ENCODE measurements at regions not wholly inside any gene's neighbourhood (a gene's known extent, or its start where the extent isn't known, plus 50 kb on each side); places are given as distances from the start of the nearest gene placed in this dataset.

GRCh38 chr11:19510468-19510867 is 202.2 kb upstream of the NAV2 start:
- H3K9me3 ChIP-seq (ENCODE audit: control insufficient read depth, low read depth, low read length): no peaks in the 10 kb centered on the region
- WGBS (ENCODE audit: insufficient coverage, low lambda C conversion rate): no CpG with 5 or more reads among the region's 8 CpGs

DNA sequence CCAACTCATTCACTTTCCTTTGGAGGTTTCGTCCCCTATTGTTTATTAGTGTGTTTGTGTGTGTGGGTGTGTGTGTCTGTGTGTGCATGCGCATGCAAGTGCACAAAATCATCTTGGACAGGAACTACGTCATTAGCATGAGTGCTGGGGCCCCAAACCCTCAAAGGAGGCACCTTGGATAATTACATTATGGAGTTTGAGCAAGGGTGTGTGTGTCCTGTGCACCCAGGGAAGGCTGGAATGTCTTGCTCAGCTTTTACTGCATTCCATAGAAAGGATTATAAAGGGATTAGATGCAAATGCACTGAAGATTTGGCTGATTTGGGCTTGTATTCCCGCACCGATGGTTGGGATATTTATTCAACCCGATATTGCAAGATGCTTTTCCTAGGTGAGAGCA is 203.4 kb upstream of the NAV2 start:
- Histone ChIP-seq H3K27ac (ENCODE audit: low read length) (no peak overlapping the region), H3K27me3 (ENCODE audit: control insufficient read depth, insufficient read depth, low read length) (peaks cover 46% of the 10 kb centered on the region), H3K4me3 (ENCODE audit: low read length) (no peak overlapping the region), H3K4me1 (ENCODE audit: control insufficient read depth, insufficient read depth, low read length) (no peaks in the 10 kb centered on the region), H3K36me3 (ENCODE audit: control insufficient read depth, insufficient read depth, low read length) (no peaks in the 10 kb centered on the region), H3K9me3 (ENCODE audit: control insufficient read depth, low read depth, low read length) (no peaks in the 10 kb centered on the region)
- no CpG with 5 or more reads among the region's 6 CpGs for WGBS (ENCODE audit: insufficient coverage, low lambda C conversion rate)
- DNase-seq: no peak

More at GRCh38 chr11:19510468-19510867, 202.2 kb upstream of the NAV2 start:
- H3K27ac ChIP-seq (ENCODE audit: low read length): no peak overlapping the region
- H3K4me1 ChIP-seq (ENCODE audit: control insufficient read depth, insufficient read depth, low read length): no peaks in the 10 kb centered on the region
- no peak for DNase-seq
- H3K27me3 ChIP-seq (ENCODE audit: control insufficient read depth, insufficient read depth, low read length): peaks cover 52% of the 10 kb centered on the region
- no peak overlapping the region for H3K4me3 ChIP-seq (ENCODE audit: low read length)
- no peaks in the 10 kb centered on the region for H3K36me3 ChIP-seq (ENCODE audit: control insufficient read depth, insufficient read depth, low read length)

GRCh38 chr11:19508165-19508564 is 204.5 kb upstream of the NAV2 start:
- Histone ChIP-seq H3K4me1 (ENCODE audit: control insufficient read depth, insufficient read depth, low read length) (no peaks in the 10 kb centered on the region), H3K4me3 (ENCODE audit: low read length) (no peak overlapping the region), H3K36me3 (ENCODE audit: control insufficient read depth, insufficient read depth, low read length) (no peaks in the 10 kb centered on the region), H3K27me3 (ENCODE audit: control insufficient read depth, insufficient read depth, low read length) (peaks cover 41% of the 10 kb centered on the region), H3K27ac (ENCODE audit: low read length) (no peak overlapping the region), H3K9me3 (ENCODE audit: control insufficient read depth, low read depth, low read length) (no peaks in the 10 kb centered on the region)
- 83% methylated on average over 2 of the region's 2 CpGs for WGBS (ENCODE audit: insufficient coverage, low lambda C conversion rate)
- DNase-seq: no peak

DNA sequence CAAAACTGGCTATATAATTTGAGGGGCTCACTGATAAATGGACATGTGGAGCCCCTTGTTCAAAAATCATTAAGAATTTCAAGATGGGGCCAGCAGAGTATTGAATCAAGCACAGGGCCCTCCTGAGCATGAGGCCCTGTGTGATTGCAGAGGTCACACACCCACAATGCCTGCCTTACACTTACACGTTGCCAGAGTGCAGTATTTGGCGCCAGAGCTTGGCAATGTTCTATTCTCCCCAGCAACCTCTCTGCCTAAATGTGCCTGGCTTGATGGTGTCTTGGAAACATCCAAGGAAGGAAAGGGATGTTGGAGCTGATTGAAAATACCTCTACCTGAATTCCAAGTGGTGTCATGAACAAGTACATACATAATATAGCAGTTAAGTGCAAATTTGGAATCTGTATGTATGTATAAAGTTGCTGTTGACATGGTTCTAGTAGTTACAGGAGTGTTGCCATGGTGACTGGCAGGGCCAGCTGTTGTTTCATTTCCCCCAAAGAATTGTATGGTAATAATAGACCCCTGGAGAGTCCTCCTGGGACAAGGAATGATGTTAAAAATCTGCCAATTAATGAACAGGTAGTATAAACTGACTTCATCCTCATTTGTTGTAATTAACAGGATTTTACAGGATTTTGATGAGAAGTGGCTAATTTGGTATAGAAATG is 205.7 kb upstream of the NAV2 start:
- DNase-seq: no peak
- Histone ChIP-seq H3K36me3 (ENCODE audit: control insufficient read depth, insufficient read depth, low read length) (no peaks in the 10 kb centered on the region), H3K9me3 (ENCODE audit: control insufficient read depth, low read depth, low read length) (no peaks in the 10 kb centered on the region), H3K27ac (ENCODE audit: low read length) (no peak overlapping the region), H3K4me1 (ENCODE audit: control insufficient read depth, insufficient read depth, low read length) (no peaks in the 10 kb centered on the region), H3K27me3 (ENCODE audit: control insufficient read depth, insufficient read depth, low read length) (peaks cover 35% of the 10 kb centered on the region), H3K4me3 (ENCODE audit: low read length) (no peak overlapping the region)
- no CpG with 5 or more reads among the region's 2 CpGs for WGBS (ENCODE audit: insufficient coverage, low lambda C conversion rate)

DNA sequence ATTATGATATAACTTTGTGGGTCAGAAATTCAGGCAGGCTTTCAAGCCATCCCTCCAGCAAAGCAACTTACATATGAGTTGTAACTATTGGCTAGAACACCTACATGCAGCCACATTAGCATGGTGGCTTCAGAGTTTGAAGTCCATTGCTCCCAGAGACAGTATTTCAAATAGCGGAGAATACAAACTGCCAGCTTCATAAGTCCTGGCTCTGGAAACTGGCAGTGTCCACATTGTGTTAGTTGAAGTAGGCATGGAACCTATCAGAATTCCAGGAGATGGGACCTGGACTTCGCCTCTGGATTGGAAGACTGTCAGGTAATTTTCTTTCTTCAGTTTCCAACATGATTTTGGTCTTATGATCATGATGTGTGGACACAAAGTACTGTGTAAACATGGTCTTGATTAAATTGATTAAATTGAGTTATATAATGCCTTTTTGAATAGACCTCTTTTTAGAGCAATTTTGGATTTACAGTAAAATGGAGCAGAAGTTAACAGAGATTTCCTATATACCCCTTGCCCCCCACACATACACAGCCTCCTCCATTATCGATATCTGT is 209.9 kb upstream of the NAV2 start:
- 100% methylated on average over 1 of the region's 3 CpGs for WGBS (ENCODE audit: insufficient coverage, low lambda C conversion rate)

DNA sequence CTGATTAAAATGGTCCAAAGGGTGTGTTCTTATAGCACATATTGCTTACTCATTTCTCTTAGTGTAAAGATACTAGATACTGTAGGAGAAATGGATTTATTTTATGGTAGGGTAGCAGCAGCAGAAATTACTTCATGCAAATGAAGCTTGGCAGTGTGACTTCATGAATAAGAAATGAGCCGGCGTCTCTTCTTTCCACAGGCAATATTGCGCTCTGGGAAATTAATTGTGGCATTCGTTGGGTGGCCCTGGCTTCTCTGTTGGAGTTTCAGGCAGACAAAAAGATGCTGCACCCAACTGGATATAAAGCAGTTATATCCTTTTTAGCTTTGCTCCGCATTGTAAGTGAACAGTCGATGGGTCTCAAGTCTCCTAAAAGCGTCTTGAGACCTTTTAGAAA is 211.0 kb upstream of the NAV2 start:
- Histone ChIP-seq H3K27ac (ENCODE audit: low read length) (no peak overlapping the region), H3K36me3 (ENCODE audit: control insufficient read depth, insufficient read depth, low read length) (no peaks in the 10 kb centered on the region), H3K4me3 (ENCODE audit: low read length) (no peak overlapping the region), H3K27me3 (ENCODE audit: control insufficient read depth, insufficient read depth, low read length) (peaks cover 8% of the 10 kb centered on the region), H3K4me1 (ENCODE audit: control insufficient read depth, insufficient read depth, low read length) (no peaks in the 10 kb centered on the region), H3K9me3 (ENCODE audit: control insufficient read depth, low read depth, low read length) (no peaks in the 10 kb centered on the region)
- 67% methylated on average over 3 of the region's 7 CpGs for WGBS (ENCODE audit: insufficient coverage, low lambda C conversion rate)
- DNase-seq: no peak

More for the DNA sequence above, 209.9 kb upstream of the NAV2 start:
- Histone ChIP-seq H3K27me3 (ENCODE audit: control insufficient read depth, insufficient read depth, low read length) (peaks cover 15% of the 10 kb centered on the region), H3K36me3 (ENCODE audit: control insufficient read depth, insufficient read depth, low read length) (no peaks in the 10 kb centered on the region), H3K9me3 (ENCODE audit: control insufficient read depth, low read depth, low read length) (no peaks in the 10 kb centered on the region), H3K27ac (ENCODE audit: low read length) (no peak overlapping the region), H3K4me3 (ENCODE audit: low read length) (no peak overlapping the region), H3K4me1 (ENCODE audit: control insufficient read depth, insufficient read depth, low read length) (no peaks in the 10 kb centered on the region)
- no peak for DNase-seq

- whole genome bisulfite sequencing (ENCODE audit: insufficient coverage, low lambda C conversion rate): no CpG with 5 or more reads among the region's 3 CpGs
- Histone ChIP-seq H3K27me3 (ENCODE audit: control insufficient read depth, insufficient read depth, low read length) (peaks cover 10% of the 10 kb centered on the region), H3K36me3 (ENCODE audit: control insufficient read depth, insufficient read depth, low read length) (no peaks in the 10 kb centered on the region), H3K4me3 (ENCODE audit: low read length) (no peak overlapping the region), H3K27ac (ENCODE audit: low read length) (no peak overlapping the region), H3K9me3 (ENCODE audit: control insufficient read depth, low read depth, low read length) (no peaks in the 10 kb centered on the region), H3K4me1 (ENCODE audit: control insufficient read depth, insufficient read depth, low read length) (no peaks in the 10 kb centered on the region)
- DNase-seq: no peak
Observed at GRCh38 chr11:19499999-19500398, 212.6 kb upstream of the NAV2 start.

DNA sequence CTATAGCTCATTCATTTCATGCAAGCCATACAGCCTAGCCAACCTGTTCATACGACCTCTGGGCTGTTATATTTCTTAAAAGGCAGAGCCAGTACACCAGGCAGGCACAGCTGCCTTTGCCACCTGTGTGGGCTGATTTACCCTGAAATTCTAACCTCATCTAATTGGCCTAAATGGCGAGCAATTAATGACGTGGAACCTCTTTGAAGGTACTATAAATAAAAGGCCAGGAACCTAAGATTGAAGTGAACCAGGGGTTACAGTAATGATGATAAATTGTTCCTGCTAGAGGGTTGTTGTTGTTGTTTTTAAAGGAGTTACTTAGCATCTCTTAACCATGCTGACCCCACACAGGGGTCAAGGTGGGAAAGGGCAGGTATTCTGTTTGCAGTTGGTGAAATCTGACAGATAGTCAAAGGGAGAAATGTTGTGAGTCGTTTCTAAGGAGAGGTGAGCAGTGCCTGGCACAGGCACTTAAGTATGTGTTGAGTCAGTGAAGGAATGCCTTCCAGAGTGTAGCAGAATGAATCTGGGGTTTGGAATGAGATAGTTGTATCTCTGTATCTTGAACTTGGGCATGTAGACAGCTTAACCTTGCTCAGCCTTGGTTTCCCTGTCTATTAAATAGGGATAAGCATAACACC is 213.5 kb upstream of the NAV2 start:
- no peak overlapping the region for H3K27ac ChIP-seq (ENCODE audit: low read length)
- WGBS (ENCODE audit: insufficient coverage, low lambda C conversion rate): no CpG with 5 or more reads among the region's 4 CpGs
- H3K4me1 ChIP-seq (ENCODE audit: control insufficient read depth, insufficient read depth, low read length): no peaks in the 10 kb centered on the region
- peaks cover 10% of the 10 kb centered on the region for H3K27me3 ChIP-seq (ENCODE audit: control insufficient read depth, insufficient read depth, low read length)
- no peaks in the 10 kb centered on the region for H3K9me3 ChIP-seq (ENCODE audit: control insufficient read depth, low read depth, low read length)
- no peaks in the 10 kb centered on the region for H3K36me3 ChIP-seq (ENCODE audit: control insufficient read depth, insufficient read depth, low read length)
- DNase-seq: no peak
- no peak overlapping the region for H3K4me3 ChIP-seq (ENCODE audit: low read length)

DNA sequence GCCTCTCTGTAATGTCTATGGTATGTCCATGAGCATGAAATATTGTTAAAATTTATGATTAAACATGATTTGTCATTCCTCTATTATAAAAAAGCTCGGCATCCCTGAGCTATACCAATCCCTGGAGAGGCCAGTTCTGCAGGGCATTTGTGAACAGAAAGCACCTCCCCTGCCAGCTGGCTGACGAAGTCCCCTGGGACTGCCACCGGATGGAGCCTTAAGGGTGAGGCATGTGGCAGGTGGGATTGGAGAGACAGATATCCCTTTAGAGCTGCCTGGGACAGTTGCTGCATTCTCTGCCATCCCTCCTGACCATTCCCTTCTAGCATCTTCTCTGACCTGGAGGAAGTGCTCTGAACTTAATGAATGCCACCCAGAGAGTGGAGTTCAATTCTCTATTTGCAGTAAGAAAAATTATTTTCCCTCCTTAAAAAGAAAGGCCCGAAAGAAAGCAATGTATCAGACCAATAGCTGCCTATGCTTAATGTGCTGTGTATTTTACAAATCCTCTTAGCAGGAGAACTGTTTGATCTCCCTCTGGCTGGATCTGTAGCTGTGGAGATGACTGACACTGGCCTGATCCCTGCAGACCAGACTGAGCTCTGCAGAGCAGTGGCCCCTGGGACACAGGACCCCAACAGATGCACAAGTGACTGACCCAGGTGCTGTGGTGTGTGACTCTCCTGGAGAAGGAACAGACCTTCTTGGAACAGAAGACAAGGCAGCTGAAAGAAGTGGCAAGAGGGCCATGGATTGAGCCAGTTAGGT is 219.0 kb upstream of the NAV2 start:
- H3K27me3 ChIP-seq (ENCODE audit: control insufficient read depth, insufficient read depth, low read length): peaks cover 4% of the 10 kb centered on the region
- WGBS (ENCODE audit: insufficient coverage, low lambda C conversion rate): no CpG with 5 or more reads among the region's 4 CpGs
- H3K4me3 ChIP-seq (ENCODE audit: low read length): no peak overlapping the region
- no peak for DNase-seq
- H3K27ac ChIP-seq (ENCODE audit: low read length): no peak overlapping the region
- H3K36me3 ChIP-seq (ENCODE audit: control insufficient read depth, insufficient read depth, low read length): no peaks in the 10 kb centered on the region
- H3K4me1 ChIP-seq (ENCODE audit: control insufficient read depth, insufficient read depth, low read length): no peaks in the 10 kb centered on the region
- no peaks in the 10 kb centered on the region for H3K9me3 ChIP-seq (ENCODE audit: control insufficient read depth, low read depth, low read length)

GRCh38 chr11:19482319-19483100 is 230.1 kb upstream of the NAV2 start:
- H3K27ac ChIP-seq (ENCODE audit: low read length): no peak overlapping the region
- WGBS (ENCODE audit: insufficient coverage, low lambda C conversion rate): no CpG with 5 or more reads among the region's 6 CpGs
- peaks cover 19% of the 10 kb centered on the region for H3K27me3 ChIP-seq (ENCODE audit: control insufficient read depth, insufficient read depth, low read length)
- H3K4me1 ChIP-seq (ENCODE audit: control insufficient read depth, insufficient read depth, low read length): no peaks in the 10 kb centered on the region
- DNase-seq: no peak
- no peaks in the 10 kb centered on the region for H3K36me3 ChIP-seq (ENCODE audit: control insufficient read depth, insufficient read depth, low read length)
- H3K9me3 ChIP-seq (ENCODE audit: control insufficient read depth, low read depth, low read length): no peaks in the 10 kb centered on the region
- H3K4me3 ChIP-seq (ENCODE audit: low read length): no peak overlapping the region

Measured in large intestine (tissue), 3 donors.